Brain microvascular endothelial cell (primary cell): ENCODE measurements at regions not wholly inside any gene's neighbourhood (a gene's known extent, or its start where the extent isn't known, plus 50 kb on each side); places are given as distances from the start of the nearest gene placed in this dataset.

Experiments
- DNase-seq: peaks from one replicate; pipeline ENCODE4 v3.0.0-alpha.2; 2020
- H3K27ac ChIP-seq: fragments of 250-450 bp; sonication (Bioruptor Pico); 2 replicates; pipeline ENCODE4 v1.5.1; 2020; ENCODE audit warnings: mild to moderate bottlenecking, moderate library complexity
- H3K27me3 ChIP-seq: fragments of 250-450 bp; sonication (Bioruptor Pico); replicated peaks from 2 replicates; pipeline ENCODE4 v1.5.1; 2020; ENCODE audit warnings: mild to moderate bottlenecking
- H3K36me3 ChIP-seq: fragments of 250-450 bp; sonication (Bioruptor Pico); replicated peaks from 2 replicates; pipeline ENCODE4 v1.5.1; 2020; ENCODE audit warnings: mild to moderate bottlenecking
- H3K4me3 ChIP-seq: 2 replicates; pipeline ENCODE4 v1.5.1; 2011; ENCODE audit warnings: low read depth, mild to moderate bottlenecking, control low read depth, low read length, moderate library complexity
- CTCF ChIP-seq: IDR thresholded peaks from 2 replicates; pipeline ENCODE4 v1.5.1; 2011; ENCODE audit warnings: low read depth, mild to moderate bottlenecking, moderate library complexity, low read length, control low read depth, inconsistent platforms; ENCODE audit errors: missing control alignments
- in situ Hi-C: cut with HindIII; loops from 2 replicates; pipeline ENCODE4 v1.10.0; 2017; ENCODE audit warnings: low sequenced_read_pairs, low pct_ligation_motif_present

- H3K4me3 ChIP-seq, result no peak overlapping the region
- in situ Hi-C loops, result no loop called here
Observed at GRCh38 chr11:129268371-129268770, 76.2 kb upstream of the ARHGAP32 start.

GRCh38 chr11:129267716-129268115, 75.6 kb upstream of the ARHGAP32 start:
- Histone ChIP-seq H3K27ac (no peak overlapping the region), H3K4me3 (no peak overlapping the region), H3K27me3 (no peaks in the 10 kb centered on the region), H3K36me3 (no peaks in the 10 kb centered on the region)
- DNase-seq, result no peak
- in situ Hi-C loops, result no loop called here
- no peak for TF ChIP-seq CTCF

More at GRCh38 chr11:129268371-129268770, 76.2 kb upstream of the ARHGAP32 start:
- Histone ChIP-seq H3K27ac (no peak overlapping the region), H3K27me3 (no peaks in the 10 kb centered on the region), H3K36me3 (no peaks in the 10 kb centered on the region)
- DNase-seq, result no peak
- no peak for TF ChIP-seq CTCF

- in situ Hi-C loops, result no loop called here
- Histone ChIP-seq H3K4me3 (no peak overlapping the region), H3K36me3 (no peaks in the 10 kb centered on the region), H3K27me3 (no peaks in the 10 kb centered on the region), H3K27ac (no peak overlapping the region)
- no peak for DNase-seq
- no peak for TF ChIP-seq CTCF
Observed at GRCh38 chr11:129266536-129266935, 74.4 kb upstream of the ARHGAP32 start.

- TF ChIP-seq CTCF, result no peak
- Histone ChIP-seq H3K27ac (no peak overlapping the region), H3K36me3 (no peaks in the 10 kb centered on the region), H3K27me3 (no peaks in the 10 kb centered on the region), H3K4me3 (no peak overlapping the region)
- no peak for DNase-seq
- in situ Hi-C loops, result no loop called here
Observed at GRCh38 chr11:129265125-129265788, 73.1 kb upstream of the ARHGAP32 start.

GRCh38 chr11:129264114-129264513, 72.0 kb upstream of the ARHGAP32 start:
- Histone ChIP-seq H3K27ac (no peak overlapping the region), H3K36me3 (no peaks in the 10 kb centered on the region), H3K27me3 (no peaks in the 10 kb centered on the region), H3K4me3 (no peak overlapping the region)
- TF ChIP-seq CTCF, result no peak
- in situ Hi-C loops, result no loop called here
- no peak for DNase-seq

GRCh38 chr11:129260750-129261149, 68.6 kb upstream of the ARHGAP32 start:
- no peak for TF ChIP-seq CTCF
- in situ Hi-C loops, result no loop called here
- Histone ChIP-seq H3K36me3 (no peaks in the 10 kb centered on the region), H3K27ac (no peak overlapping the region), H3K27me3 (no peaks in the 10 kb centered on the region), H3K4me3 (no peak overlapping the region)
- no peak for DNase-seq
